Upper lobe of left lung (tissue), 4 donors: ENCODE measurements at regions not wholly inside any gene's neighbourhood (a gene's known extent, or its start where the extent isn't known, plus 50 kb on each side); places are given as distances from the start of the nearest gene placed in this dataset.

Experiments
- POLR2AphosphoS5 ChIP-seq, 2 donors: sonication (generic); formaldehyde crosslinking; IDR thresholded peaks; one replicate each; pipeline ENCODE4 v1.5.1; 2017; ENCODE audit warnings: antibody characterized with exemption in 2 of 2
- TF ChIP-seq, protein P1 (sequence below), 6 experiments: fragments of 450-650 bp in 4 of 6; fragments of 200-600 bp in 2 of 6; sonication (generic) in 2 of 6; IDR thresholded peaks; one replicate each; pipeline ENCODE4 v1.5.1; 2016 to 2019; ENCODE audit warnings: antibody characterized with exemption in 6 of 6

DNA sequence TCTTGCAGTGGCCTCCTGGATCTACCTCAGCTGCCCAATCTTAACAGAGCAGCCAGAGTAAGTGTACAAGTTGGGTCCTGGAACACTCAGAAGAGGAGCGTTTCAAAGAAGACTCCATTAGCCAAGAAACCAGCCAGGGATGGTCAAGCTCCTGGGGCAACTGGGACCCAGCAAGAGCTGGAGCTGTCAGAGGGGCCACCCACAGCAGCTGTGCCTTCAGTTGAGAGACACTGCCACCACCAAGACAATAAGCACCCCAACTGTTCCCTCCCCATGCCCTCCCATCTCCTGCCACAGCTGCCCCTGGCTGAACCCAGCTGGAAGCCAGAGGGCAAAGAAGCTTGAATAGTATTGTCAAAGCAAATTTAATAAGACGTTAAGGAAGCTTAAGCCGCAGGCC lies 110.6 kb upstream of the TLE3 start:
- TF ChIP-seq, protein P1, sequence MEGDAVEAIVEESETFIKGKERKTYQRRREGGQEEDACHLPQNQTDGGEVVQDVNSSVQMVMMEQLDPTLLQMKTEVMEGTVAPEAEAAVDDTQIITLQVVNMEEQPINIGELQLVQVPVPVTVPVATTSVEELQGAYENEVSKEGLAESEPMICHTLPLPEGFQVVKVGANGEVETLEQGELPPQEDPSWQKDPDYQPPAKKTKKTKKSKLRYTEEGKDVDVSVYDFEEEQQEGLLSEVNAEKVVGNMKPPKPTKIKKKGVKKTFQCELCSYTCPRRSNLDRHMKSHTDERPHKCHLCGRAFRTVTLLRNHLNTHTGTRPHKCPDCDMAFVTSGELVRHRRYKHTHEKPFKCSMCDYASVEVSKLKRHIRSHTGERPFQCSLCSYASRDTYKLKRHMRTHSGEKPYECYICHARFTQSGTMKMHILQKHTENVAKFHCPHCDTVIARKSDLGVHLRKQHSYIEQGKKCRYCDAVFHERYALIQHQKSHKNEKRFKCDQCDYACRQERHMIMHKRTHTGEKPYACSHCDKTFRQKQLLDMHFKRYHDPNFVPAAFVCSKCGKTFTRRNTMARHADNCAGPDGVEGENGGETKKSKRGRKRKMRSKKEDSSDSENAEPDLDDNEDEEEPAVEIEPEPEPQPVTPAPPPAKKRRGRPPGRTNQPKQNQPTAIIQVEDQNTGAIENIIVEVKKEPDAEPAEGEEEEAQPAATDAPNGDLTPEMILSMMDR (IDR thresholded peaks at IDR 0.05), result no peak
- no peak for TF ChIP-seq POLR2AphosphoS5 (IDR thresholded peaks at IDR 0.05)
